GM18861 (cell line): ENCODE measurements at regions not wholly inside any gene's neighbourhood (a gene's known extent, or its start where the extent isn't known, plus 50 kb on each side); places are given as distances from the start of the nearest gene placed in this dataset.
"Not testable (repeated sequence)": the region's sequence is repeated elsewhere in the genome, so short reads cannot be mapped to it uniquely, and the experiment has no call there.

ENCODE experiments used
- ATAC-seq: cut with Tn5 transposase; IDR thresholded peaks from one replicate; pipeline ENCODE4 v1.9.1; 2021; ENCODE audit not compliant: unreplicated experiment

DNA sequence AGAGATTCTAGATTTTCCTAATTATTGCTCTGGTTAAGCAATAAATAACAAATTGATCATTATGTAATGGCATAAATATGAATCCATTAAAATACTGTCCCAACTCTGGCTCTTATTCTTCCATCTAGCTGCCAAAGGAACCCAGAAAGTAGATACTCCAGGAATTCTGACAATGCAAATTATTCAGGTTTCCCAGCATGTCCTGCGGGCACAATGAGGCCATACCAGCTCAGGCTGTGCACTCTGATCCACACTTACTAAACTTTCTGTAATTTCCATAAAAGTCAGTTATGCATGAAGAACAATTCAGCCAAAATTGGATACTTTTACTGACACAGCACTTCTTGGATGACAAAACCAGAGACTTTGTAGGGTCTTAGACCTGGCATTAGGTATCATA is 576.3 kb downstream of the KCNH5 start:
- no peak for ATAC-seq

DNA sequence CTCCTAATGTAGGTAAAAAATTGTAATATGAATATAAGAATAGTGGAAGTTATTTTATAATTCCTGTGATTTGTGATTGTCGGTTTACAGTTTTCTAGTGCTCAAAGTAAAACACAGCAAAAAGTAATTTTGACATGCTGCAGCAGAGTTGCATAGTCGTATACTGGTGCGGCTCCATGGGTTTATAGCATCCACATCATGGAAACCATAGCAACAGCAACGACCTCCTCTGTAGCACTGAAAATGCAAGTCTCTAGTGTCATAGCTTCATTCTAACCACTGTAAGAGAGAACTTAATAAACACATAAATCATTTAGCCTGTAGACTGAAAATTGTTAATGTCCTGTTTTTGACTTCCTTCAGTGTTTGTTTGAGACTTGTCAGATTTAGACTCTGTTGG is 574.3 kb downstream of the KCNH5 start:
- no peak for ATAC-seq

DNA sequence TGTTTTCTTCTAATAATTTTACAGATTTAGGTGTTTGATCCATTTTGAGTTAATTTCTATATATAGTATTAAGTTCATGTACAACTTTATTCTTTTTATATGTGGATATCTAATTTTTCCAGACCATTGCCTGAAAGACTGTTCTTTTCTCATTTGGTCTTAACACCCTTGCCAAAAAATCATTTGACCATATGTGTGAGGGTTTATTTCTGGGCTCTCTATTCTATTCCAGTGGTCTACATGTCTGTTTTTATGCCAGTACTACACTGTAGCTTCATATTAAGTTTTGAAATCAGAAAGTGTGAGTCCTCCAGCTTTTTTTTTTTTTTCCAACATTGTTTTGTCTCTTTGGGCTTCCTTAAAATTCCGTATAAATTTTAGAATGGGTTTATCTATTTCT is 554.1 kb downstream of the KCNH5 start:
- ATAC-seq = no peak

DNA sequence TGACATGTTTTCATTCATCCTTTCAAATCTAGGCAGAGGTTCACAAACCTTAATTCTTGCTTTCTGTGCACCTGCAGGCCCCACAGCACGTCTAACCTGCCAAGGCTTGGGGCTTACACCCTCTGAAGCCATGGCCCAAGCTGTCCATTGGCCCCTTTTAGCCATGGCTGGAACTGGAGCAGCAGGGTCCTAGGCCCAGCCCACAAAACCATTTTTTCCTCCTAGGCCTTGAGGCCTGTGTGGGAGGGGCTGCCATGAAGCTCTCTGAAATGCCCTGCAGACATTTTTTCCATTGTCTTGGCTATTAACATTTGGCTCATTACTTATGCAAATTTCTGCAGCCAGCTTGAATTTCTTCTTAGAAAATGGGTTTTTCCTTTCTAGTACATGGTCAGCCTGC is 547.5 kb downstream of the KCNH5 start:
- ATAC-seq = no peak

DNA sequence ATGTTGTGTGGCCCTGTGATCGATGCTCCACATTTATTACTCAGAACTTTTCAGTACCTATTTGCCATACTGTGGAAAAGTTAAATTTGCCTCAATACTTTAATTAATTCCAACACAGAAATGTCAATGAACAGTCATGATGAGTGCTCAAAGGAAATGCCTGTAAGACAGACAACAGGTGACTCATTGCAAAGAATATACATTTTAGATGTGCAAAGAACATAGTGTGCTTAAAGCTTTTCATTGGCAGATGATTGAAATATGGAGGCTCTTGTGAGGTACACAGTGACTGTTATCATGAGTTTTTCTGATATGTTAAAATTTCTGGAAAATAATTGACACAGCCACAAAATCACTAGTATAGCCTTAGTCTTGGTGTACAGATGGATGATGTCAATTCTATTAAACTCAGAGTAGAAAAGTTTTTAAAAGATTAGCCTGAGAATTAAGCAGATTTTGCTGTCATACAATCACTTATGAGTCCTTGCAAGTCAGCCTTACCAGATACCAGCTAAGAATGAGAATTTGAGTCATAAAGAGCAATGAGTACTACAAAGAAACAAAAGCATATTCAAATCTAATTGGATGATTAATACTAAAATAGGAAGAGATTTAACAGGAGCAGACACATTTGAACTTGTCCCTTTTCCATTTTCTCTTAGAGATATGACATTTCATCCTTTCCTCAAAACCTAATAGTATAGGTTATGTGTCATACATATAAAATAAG is 544.1 kb downstream of the KCNH5 start:
- no peak for ATAC-seq

DNA sequence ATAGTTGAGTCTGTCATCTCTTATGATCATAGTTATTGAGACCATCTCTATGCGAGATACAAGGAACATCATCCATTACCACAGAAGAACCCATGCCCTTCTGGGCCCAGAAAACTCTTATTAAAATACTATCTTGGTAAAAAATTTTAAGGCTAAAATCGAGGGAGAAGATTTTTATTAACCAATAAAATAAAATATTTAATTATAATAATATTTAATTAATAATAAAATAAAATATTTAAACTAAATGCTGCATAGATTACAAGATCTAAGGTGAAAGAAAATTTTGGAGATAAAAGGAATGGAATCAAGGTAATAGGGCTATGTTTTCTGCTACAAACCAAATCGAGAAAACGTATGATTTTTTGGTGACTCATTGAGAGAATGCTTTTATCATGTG is 540.2 kb downstream of the KCNH5 start:
- no peak for ATAC-seq

DNA sequence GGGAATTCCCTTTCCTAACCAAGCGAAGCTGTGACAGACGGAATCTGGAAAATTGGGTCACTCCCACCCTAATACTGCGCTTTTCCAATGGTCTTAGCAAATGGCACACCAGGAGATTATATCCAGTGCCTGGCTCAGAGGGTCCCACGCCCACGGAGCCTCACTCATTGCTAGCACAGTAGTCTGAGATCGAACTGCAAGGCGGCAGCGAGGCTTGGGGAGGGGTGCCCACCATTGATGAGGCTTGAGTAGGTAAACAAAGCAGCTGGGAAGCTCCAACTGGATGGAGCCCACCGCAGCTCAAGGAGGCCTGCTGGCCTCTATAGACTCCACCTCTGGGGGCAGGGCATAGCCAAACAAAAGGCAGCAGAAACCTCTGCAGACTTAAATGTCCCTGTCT is 523.9 kb downstream of the KCNH5 start:
- not testable (repeated sequence) for ATAC-seq

DNA sequence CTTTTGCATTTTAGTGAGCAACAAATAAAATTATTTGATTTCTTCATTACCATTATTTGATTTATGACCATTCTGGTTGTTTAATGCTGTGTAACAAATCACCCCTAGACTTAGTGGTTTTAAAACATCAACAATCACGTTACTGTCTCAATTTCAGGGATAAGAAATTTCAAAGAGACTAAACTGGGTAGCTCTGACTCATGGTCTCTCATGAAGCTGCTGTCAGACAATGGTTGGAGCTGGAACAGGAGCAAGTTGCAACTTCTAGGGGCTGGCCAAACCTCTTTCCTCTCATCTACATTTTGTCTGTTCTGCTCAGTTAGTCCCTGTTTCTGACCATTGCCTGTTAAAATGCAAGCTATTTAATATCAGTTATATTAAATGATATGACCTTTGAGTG is 517.0 kb downstream of the KCNH5 start:
- no peak for ATAC-seq

DNA sequence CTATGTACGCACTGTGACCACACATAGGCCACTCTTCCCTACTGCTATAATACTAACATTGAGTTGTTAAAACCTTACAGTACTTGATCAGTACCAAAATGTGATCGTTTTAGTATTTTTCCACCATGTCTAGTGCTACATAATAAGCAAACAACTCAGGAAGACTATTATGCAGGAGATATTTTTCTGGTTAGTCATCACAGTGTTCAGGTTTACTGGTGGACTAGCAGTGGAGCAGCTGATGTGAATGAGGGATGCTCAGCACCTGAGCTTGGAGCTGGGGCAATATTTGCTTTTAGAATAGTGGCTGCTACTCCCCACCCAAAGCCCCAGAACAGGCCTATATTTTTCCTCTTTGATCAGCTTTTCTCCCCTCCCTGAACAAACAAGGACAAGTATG is 513.1 kb downstream of the KCNH5 start:
- ATAC-seq = no peak

DNA sequence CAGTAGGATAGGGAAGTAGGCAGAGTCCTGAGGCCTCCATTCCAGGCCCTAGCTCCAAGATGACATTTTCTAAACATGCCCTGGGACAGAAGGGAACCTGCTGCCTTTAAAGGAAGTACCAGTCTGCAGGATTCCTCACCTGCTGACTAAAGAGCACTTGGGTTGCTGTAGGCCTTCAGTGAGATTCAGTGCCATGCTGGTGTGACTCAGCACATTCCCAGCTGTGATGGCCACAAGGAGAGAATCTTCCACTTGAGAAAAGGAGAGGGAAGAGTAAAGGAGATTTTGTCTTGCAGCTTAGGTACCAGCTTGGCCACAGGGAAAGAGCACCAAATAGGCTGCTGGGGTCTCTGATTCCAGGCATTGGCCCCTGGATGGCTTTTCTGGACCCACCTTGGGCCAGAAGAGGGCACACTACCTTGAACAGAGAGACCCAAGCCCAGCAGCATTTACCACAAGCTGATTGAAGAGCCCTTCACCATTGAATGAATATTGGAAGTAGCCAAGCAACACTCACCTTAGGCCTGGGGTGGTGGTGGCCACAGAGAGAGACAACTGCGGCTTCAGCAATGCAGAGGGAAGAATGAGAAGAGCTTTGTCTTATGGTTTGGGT is 498.3 kb downstream of the KCNH5 start:
- ATAC-seq = no peak

DNA sequence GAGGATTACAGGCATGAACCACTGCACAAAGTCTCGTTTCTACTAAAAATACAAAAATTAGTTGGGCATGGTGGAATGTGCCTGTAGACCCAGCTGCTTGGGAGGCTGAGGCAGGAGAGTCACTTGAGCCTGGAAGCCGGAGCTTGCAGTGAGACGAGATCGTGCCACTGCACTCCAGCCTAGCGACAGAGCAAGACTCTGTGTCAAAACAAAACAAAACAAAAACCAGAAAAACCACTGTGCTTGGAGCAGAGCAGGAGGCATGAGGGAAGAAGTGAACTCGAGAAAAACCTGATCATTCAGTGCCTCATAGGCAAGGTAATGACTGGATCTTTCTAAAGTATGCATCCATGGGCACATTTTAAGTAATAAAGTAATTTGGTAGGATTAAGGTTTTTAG is 487.8 kb downstream of the KCNH5 start:
- ATAC-seq = no peak

DNA sequence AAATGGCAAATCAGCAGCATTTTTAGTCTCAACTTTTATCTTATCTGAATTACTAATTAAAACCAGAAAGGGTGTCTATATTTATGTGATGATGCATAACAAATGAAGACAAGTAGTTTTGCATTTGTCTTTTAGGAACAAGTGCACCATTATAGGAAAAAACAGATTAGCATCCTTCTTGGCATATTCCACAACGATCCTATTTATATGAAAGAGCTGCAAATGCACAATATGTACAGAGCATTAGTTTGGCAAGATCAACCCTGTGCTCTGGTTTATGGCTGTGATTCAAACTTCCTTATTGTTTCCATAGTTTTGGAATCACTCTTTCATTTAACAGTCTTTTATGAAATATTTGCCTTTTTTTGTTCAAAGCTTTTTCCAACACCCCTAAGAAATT is 486.8 kb downstream of the KCNH5 start:
- ATAC-seq = no peak

DNA sequence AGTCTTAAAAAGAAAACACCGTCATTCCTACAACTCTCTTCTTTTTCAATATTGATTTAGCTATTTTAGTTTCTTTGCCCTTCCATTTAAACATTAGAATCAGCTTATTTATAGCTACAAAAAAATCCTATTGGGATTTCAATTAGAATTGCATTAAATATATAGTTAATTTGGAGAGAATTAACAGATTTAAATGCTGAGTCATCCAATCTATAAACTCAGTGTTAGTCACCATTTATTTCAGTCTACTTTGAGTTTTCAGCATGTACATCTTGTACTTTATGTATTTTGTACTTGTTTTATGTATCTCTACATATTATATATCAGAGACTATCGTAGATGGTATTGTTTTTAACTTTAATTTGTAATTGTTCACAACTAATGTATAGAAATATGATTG is 460.0 kb downstream of the KCNH5 start:
- ATAC-seq = no peak

DNA sequence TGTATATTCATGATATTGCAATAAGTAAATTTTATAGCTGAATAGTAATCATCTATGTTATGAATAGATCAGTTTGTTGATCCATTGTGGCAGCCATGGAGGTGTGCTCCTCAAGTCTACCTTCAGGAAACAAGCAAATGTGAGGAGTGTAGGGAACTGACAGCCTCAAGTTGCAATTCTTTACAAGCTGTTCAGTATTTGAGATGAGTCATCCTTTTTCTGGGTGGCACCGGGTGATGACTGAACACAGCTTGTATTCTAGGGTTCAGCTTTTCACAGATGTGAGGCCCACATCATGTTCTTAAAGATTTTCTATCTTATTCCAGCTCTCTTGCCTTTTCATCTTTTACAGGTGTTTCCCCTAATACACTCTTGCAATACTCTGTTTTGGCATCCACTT is 452.4 kb downstream of the KCNH5 start:
- no peak for ATAC-seq

DNA sequence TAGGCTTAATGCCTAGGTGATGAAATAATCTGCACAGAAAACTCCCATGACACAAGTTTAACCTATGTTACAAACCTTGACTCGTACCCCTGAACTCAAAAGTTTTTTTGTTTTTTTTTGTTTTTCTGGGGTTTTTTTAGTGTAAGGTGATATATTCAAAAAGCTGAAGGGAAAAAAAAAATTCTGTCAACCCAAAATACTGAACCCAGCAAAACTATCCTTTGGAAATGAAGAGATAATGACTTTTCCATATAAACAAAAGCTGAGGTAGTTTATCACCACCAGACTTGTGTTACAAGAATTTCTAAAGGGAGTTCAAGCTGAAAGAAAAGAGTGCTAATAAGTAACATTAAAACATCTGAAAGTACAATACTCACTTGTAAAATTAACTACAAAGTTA is 448.1 kb downstream of the KCNH5 start:
- no peak for ATAC-seq

DNA sequence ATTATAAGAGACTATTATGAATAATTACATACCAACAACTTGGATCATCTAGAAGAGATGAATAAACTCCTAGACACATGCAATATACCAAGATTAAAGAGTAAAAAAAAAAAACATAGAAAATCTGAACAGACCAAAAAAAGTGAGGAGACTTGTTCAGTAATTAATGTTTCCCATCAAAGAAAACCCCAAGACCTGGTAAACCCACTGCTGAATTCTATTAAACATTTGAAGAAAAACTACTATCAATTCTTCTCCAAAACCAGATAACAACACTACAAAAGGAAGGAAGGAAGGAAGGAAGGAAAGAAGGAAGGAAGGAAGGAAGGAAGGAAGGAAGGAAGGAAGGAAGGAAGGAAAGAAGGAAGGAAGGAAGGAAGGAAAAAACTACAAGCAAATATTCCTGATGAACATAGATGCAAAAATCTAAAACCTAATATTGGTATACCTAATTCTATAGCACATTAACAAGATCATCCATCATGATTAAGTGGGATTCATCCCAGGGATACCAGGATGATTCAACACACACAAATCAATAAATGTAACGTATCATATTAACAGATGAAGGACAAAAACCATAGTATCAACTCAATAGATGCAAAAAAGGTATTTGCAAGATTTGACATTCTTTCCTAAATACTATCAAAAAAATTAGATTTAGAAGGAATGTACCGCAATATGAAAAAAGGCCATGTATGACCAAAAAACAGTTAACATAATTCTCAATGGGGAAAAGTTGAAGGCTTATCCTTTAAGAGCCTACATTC is 445.5 kb downstream of the KCNH5 start:
- ATAC-seq = no peak

DNA sequence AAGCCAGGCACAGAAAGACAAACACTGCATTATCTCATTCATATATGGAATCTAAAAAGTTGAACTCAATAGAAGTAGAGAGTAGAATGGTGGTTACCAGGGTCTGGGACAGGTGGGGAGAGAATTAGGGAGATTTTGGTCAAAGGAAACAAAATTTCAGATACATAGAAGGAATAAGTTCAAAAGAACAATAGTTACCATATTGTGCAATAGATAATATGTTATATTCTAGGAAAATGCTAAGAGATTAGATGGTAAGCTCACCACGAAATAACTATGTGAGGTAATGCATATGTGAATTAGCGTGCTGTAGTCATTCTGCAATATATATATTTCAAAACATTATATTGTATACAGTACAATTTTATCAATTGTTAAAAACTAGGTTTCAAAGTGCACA is 442.5 kb downstream of the KCNH5 start:
- no peak for ATAC-seq

DNA sequence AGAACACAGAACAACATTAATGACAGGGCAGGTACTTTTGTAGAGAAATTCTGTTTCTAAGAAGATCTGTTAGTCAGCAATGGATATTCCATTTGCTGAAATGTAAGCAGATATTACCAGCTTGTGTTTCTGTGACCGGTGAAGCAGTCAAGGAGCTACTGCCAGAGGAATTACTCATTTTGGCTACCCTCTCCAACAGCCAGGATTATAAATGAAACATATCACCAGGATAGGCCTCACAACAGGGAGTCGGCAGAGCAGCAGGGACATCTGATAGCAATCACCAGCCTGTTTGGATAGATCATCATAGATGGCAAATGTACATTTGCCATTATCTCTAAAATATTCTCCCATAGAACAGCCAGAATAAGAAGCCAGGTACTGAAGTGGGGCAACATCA is 440.7 kb downstream of the KCNH5 start:
- ATAC-seq = no peak

DNA sequence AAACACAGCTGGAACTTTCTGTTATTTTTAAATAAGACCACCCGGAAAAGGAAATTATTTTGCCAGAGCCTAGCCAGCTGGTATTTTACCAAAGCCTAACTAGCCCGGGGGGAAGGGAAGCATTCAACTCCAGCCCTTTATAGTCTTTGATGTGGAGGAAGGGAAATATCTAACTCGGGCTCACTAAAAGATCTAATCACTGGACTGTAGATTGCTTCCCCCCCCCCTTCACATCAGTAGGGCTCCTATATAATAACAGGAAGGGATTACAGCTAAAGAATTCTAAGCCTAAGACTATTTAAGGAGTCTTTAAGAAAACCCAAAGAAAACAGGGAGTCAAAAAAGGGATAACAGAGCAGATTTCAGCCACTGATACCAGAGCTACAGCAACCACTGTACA is 431.1 kb downstream of the KCNH5 start:
- no peak for ATAC-seq

DNA sequence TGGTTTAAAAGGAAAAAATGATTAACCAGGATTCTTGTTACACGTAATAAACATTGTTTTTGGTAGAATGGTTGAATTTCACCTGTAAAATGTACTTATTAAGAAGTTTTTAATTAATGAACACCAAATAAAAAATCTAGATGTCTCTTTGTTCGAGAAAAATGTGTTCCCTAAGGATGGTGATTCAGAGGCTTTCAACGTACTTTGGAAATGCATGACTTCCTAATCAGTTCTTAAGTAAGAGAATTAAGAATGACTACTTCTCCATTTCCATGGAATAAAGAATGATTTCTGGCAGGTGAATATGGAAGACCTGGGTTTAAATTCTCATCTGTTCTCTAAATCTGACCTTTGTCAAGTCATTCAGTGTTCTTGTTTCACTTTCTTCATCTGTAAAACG is 428.6 kb downstream of the KCNH5 start:
- ATAC-seq = no peak

DNA sequence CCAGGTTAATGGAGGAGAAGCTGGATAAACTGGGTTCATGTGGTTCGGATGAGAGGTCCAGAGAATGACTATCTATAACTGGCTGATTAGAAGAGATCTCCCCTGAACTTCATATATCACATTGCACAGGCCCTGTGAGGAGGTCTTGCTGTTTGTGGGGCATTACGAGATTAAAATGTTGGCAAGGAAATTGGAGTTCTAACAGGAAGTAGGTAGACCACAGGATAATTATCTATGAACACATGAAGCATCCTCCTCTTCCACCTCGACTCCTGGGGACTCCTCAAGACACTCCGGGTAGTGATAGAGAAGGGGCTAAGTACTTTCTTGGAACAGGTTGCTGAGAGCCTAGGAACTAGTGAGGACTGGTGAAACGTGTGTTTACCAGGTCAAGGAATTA is 418.8 kb downstream of the KCNH5 start:
- ATAC-seq = no peak

DNA sequence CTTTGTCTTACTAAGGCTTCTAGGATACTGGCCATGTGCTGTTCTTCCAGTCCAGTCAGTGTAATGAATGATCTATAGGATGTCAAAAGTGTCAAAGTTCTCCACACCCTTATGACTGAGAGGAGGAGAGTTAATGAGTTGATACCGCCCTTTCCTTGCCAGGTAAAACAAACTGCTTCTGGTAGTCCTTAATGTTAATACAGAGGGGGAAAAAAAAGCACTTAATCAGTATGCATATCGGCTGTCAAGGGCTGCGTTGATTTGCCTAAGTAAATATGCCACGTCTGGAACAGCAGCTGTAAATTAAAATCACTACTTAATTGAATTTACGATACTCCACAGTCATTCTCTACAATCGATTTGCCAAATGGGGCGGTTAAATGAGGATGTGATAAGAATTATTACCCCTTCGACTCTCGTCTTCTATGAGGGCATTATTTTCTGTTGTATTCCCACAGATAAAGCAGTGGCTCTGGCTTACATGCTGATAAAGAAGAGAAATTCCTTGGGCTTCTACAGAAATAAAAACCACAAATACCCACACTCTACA is 416.0 kb downstream of the KCNH5 start:
- ATAC-seq = no peak
